Uterus (tissue), 3 donors: ENCODE measurements at regions not wholly inside any gene's neighbourhood (a gene's known extent, or its start where the extent isn't known, plus 50 kb on each side); places are given as distances from the start of the nearest gene placed in this dataset.

Experiments
- DNase-seq, 2 donors: peaks; one replicate each; pipeline ENCODE4 v3.0.0-alpha.2; 2019 to 2020
- H3K27ac ChIP-seq, 2 donors: fragments of 200-600 bp; sonication (generic); 1 replicate in 1 of 2; 2 replicates in 1 of 2; pipeline ENCODE4 v1.5.1; 2016 to 2018
- H3K27me3 ChIP-seq, 2 donors: fragments of 200-600 bp; sonication (generic); one replicate each; pipeline ENCODE4 v1.5.1; 2018 to 2019; ENCODE audit warnings: control low read depth in 1 of 2
- H3K36me3 ChIP-seq, 2 donors: fragments of 200-600 bp; sonication (generic); one replicate each; pipeline ENCODE4 v1.5.1; 2019; ENCODE audit warnings: control low read depth in 1 of 2
- H3K4me1 ChIP-seq, 2 donors: fragments of 200-600 bp; sonication (generic); one replicate each; pipeline ENCODE4 v1.5.1; 2018 to 2019; ENCODE audit warnings: control low read depth in 1 of 2
- H3K4me3 ChIP-seq, 2 donors: fragments of 200-600 bp; sonication (generic); 1 replicate in 1 of 2; 2 replicates in 1 of 2; pipeline ENCODE4 v1.5.1; 2018 to 2019; ENCODE audit warnings: mild to moderate bottlenecking in 1 of 2
- H3K9me3 ChIP-seq, 2 donors: fragments of 200-600 bp; sonication (generic); one replicate each; pipeline ENCODE4 v1.5.1; 2019; ENCODE audit warnings: control low read depth in 1 of 2
- POLR2A ChIP-seq, 2 donors: fragments of 450-650 bp; IDR thresholded peaks; one replicate each; pipeline ENCODE4 v1.6.1; 2016; ENCODE audit warnings: antibody characterized with exemption in 2 of 2, mild to moderate bottlenecking in 1 of 2, moderate library complexity in 1 of 2
- intact Hi-C: fragments of 100-400 bp; cut with DNase I; formaldehyde crosslinking; loops from one replicate; pipeline ENCODE4 v1.15.1; 2023; ENCODE audit warnings: low total_unique reads
- TF ChIP-seq, protein P1 (sequence below), 4 experiments: fragments of 200-600 bp in 2 of 4; fragments of 450-650 bp in 2 of 4; sonication (generic) in 2 of 4; IDR thresholded peaks; one replicate each; pipeline ENCODE4 v1.5.1; 2016 to 2019; ENCODE audit warnings: antibody characterized with exemption in 4 of 4, mild to moderate bottlenecking in 2 of 4, moderate library complexity in 1 of 4
- donor health status: DM: yes; HTN: yes; CAD: no.

DNA sequence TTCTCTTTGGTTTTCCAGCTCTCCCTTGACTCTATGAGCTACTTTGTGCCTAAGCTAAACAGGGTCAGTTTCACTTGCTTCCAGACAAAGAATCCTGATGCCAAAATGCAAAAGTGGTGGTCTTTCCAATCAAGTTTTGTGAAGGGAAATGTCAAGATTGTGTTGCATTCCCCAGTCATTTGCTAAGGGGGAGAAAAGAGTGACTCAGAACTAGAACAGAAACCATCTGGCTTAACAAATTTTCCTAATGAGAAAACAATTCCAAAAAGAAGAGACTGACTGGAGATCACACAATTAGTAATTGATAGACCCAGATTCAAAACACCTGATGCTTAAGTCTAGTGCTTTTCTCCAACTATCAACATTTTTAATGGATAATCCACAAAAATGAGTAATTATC lies 235.1 kb upstream of the DIO2 start:
- no peaks in the 10 kb centered on the region for H3K36me3 ChIP-seq
- intact Hi-C loops = no loop called here
- no peak for TF ChIP-seq POLR2A (IDR thresholded peaks at IDR 0.05)
- TF ChIP-seq, protein P1, sequence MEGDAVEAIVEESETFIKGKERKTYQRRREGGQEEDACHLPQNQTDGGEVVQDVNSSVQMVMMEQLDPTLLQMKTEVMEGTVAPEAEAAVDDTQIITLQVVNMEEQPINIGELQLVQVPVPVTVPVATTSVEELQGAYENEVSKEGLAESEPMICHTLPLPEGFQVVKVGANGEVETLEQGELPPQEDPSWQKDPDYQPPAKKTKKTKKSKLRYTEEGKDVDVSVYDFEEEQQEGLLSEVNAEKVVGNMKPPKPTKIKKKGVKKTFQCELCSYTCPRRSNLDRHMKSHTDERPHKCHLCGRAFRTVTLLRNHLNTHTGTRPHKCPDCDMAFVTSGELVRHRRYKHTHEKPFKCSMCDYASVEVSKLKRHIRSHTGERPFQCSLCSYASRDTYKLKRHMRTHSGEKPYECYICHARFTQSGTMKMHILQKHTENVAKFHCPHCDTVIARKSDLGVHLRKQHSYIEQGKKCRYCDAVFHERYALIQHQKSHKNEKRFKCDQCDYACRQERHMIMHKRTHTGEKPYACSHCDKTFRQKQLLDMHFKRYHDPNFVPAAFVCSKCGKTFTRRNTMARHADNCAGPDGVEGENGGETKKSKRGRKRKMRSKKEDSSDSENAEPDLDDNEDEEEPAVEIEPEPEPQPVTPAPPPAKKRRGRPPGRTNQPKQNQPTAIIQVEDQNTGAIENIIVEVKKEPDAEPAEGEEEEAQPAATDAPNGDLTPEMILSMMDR (IDR thresholded peaks at IDR 0.05) = no peak
- no peaks in the 10 kb centered on the region for H3K9me3 ChIP-seq
- H3K27me3 ChIP-seq = no peaks in the 10 kb centered on the region
- no peak for DNase-seq
- H3K4me1 ChIP-seq = no peaks in the 10 kb centered on the region
- no peak overlapping the region for H3K4me3 ChIP-seq
- no peak overlapping the region for H3K27ac ChIP-seq

DNA sequence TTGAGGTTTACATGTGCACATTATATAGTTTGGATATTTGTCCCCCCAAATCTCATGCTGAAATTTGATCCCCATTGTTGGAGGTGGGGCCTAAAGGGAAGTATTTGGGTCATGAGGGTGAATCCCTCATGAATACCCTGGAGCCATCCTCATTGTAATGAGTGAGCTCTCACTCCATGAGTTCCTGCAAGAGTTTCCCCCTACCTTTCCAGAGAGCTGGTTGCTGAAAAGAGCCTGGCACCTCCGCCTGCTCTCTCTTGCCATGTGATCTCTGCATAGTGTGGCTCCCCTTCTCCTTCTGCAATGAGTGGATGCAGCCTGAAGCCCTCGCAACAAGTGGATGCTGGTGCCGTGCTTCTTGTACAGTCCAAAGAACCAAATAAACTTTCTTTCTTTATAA lies 234.3 kb upstream of the DIO2 start:
- Histone ChIP-seq H3K27me3 (no peaks in the 10 kb centered on the region), H3K27ac (no peak overlapping the region), H3K36me3 (no peaks in the 10 kb centered on the region), H3K9me3 (no peaks in the 10 kb centered on the region), H3K4me1 (no peaks in the 10 kb centered on the region), H3K4me3 (no peak overlapping the region)
- no peak for TF ChIP-seq POLR2A (IDR thresholded peaks at IDR 0.05)
- TF ChIP-seq, protein P1 (IDR thresholded peaks at IDR 0.05) = no peak
- DNase-seq = no peak
- intact Hi-C loops = no loop called here

DNA sequence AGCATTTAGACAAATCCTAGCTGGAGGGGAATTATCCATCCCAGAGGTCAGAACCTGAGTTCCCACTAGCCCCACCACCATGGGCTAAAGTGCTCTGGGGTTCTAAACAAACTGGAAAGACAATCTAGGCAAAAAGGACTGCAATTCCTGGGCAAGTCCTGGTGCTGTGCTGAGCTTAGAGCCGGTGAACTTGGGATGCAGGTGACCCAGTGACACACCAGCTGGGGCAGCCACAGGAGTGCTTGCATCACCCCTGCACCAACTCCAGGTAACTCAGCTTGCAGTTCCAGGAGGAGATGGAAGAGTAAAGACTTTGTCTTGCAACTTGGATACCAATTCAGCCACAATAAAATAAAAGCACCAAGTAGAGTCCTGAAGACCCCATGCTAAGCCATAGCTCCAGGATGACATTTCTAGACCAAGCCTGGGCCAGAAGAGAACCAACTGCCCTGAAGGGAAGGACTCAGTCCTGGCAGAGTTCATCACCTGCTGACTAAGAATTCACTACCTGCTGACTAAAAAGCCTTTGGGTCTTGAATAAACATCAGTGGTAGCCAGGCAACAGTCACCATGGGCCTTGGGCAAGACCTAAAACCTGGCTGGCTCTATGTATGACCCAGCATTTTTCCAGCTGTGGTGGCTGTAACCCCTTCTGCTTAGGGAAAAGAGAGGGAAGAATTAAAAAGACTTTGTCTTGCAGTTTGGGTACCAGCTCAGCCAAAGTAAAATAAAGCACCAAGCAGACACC lies 223.4 kb upstream of the DIO2 start:
- TF ChIP-seq POLR2A (IDR thresholded peaks at IDR 0.05) = no peak
- TF ChIP-seq, protein P1 (IDR thresholded peaks at IDR 0.05) = no peak
- Histone ChIP-seq H3K4me3 (no peak overlapping the region), H3K36me3 (no peaks in the 10 kb centered on the region), H3K9me3 (peaks cover 0 to 7% of the 10 kb centered on the region in 2 donors), H3K4me1 (no peaks in the 10 kb centered on the region), H3K27me3 (no peaks in the 10 kb centered on the region), H3K27ac (no peak overlapping the region)
- intact Hi-C loops = no loop called here
- DNase-seq = no peak

DNA sequence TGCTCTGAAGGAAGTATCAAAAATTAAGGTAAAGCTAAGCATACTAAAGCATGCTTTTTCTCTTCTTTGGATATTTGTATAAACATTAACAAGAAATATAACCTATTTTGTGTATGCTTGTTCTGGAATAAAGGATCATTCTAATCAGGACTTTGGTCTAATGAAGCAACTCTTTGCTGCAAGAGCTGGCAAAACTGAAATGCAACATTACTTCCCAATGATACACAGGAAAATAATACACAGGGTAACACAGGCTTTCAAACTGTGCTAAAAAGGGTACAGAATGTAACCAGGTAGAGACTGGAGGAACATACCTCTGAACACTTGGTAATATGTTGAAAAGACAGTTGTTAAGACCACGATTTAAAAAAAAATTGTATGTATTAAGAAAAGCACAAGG lies 222.5 kb upstream of the DIO2 start:
- H3K4me3 ChIP-seq = no peak overlapping the region
- H3K9me3 ChIP-seq = no peaks in the 10 kb centered on the region
- TF ChIP-seq, protein P1 (IDR thresholded peaks at IDR 0.05) = no peak
- TF ChIP-seq POLR2A (IDR thresholded peaks at IDR 0.05) = no peak
- intact Hi-C loops = no loop called here
- H3K27ac ChIP-seq = no peak overlapping the region
- no peaks in the 10 kb centered on the region for H3K4me1 ChIP-seq
- no peaks in the 10 kb centered on the region for H3K27me3 ChIP-seq
- H3K36me3 ChIP-seq = no peaks in the 10 kb centered on the region
- DNase-seq = no peak

DNA sequence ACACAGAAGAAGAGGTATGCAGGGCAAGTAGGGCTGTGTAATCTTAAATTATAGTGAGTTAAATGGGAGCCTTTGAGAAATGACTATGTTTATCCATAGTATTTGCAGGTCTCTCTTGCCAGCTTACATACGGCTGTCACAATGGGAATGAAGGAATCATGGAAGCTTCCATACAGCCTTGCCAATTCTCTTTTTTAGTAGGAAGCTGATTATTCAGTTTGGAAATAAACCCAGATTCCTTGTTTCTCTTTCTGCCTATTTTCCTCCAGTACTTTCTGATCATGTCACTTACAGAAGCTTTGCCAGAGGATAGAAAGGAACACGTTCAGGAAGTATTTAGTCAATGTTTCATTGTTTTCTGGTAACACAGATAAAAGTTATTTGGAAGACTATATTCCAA lies 217.4 kb upstream of the DIO2 start:
- intact Hi-C loops = no loop called here
- H3K9me3 ChIP-seq = no peaks in the 10 kb centered on the region
- DNase-seq = no peak

More for the DNA sequence above, 217.4 kb upstream of the DIO2 start:
- Histone ChIP-seq H3K36me3 (no peaks in the 10 kb centered on the region), H3K4me1 (no peaks in the 10 kb centered on the region), H3K27me3 (no peaks in the 10 kb centered on the region), H3K27ac (no peak overlapping the region), H3K4me3 (no peak overlapping the region)
- TF ChIP-seq, protein P1 (IDR thresholded peaks at IDR 0.05) = no peak
- TF ChIP-seq POLR2A (IDR thresholded peaks at IDR 0.05) = no peak
